ENCODE measurements at regions not wholly inside any gene's neighbourhood (a gene's known extent, or its start where the extent isn't known, plus 50 kb on each side); places are given as distances from the start of the nearest gene placed in this dataset.

GRCh38 chr3:82938821-82939328 lies 1177.4 kb upstream of the GBE1 start:
- no peak for DNase-seq

GRCh38 chr3:82927309-82928253 lies 1166.1 kb upstream of the GBE1 start:
- no peak for DNase-seq

DNA sequence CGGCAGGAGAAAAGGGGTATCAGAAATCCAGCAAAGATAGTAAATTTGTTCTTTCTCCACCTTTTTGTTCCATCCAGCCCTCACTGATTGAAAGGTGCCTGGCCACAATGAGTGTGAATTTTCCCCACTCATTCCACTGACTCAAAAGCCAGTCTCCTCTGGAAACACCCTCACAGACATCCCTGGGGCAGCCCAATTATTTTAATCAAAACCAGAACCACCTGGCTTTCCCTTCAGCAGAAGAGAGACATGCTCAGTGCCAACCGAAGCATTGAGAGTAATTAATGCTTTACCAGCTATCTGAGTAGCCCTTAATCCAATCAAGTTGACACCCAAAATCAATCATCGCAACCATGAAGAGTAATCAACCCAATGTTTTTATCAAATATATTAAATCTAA lies 1129.6 kb upstream of the GBE1 start:
- no peak for DNase-seq

DNA sequence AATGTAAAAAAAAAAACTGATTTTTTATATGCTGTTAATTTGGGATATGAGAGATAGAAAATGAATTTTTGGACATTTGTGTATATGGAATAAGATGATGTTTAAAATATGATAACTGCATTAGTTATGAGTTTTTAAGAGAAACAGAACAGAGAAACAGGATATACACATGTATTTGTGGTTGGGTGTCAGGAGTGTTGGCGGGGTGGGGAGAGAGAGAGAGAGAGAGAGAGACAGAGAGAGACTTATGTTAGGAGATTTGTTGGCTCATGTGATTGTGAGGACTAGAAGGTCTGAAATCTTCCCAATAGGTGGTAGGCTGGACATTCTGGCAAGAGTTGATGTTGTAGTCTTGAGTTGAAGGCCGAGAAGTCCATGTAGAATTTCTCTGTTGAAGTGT lies 1121.6 kb upstream of the GBE1 start:
- DNase-seq, result no peak

GRCh38 chr3:82875401-82875800 lies 1114.0 kb upstream of the GBE1 start:
- DNase-seq, result no peak

DNA sequence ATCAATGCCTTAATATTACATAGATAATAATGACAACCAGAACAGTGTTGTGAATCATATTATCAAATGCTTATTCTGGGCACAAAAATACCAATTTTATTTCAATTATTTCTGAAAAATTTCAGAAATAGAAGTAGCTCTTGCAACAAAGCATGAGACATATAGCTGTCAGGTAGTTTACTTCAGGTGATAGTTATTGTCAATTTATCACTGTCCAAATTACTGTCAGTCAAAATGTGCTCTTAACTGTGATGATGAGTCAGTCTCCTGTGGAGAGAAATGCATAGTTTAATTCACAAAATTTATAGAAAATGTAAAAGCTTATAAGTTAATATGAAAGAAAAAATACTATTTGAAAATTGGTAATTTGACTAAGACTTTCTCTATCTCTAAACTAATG lies 1078.4 kb upstream of the GBE1 start:
- DNase-seq, result no peak

- no peak for DNase-seq
Observed at GRCh38 chr3:82834098-82834497, 1072.7 kb upstream of the GBE1 start.

GRCh38 chr3:82824491-82824890 lies 1063.0 kb upstream of the GBE1 start:
- DNase-seq, result no peak

GRCh38 chr3:82816086-82816485 lies 1054.6 kb upstream of the GBE1 start:
- DNase-seq, result no peak

DNA sequence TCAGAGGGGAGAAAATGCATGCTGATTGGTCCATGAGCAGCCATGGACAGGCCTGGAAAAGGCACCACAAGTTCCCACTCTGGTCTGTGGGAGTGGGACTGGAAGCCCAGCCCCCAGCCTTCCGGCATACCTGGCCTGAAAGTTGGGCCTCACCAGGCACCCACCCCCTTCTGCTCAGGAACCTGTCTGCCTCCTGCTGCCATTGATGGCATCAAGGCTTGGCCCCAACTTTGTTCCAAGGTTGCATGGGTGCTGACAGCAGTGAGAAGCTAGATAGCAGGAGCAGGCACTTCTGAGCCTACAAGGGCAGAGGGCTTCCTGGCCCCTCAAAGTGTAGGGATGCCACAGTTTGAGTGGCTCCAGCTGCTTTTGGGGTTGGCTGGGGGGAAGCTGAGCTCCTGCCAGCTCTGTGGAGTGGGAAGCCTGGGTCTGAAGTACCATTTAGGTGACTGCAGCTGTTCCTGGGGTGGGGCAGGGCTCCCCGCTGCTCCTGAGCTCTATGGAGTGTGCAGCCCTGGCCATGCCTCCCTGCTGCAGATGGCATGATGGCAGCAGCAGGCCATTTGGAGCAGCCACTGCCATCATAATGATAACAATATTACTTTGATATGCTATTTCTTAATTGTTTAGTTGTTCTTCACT lies 1054.1 kb upstream of the GBE1 start:
- no peak for DNase-seq

- no peak for DNase-seq
Observed at GRCh38 chr3:82814660-82815059, 1053.2 kb upstream of the GBE1 start.

GRCh38 chr3:82807781-82808180 lies 1046.3 kb upstream of the GBE1 start:
- no peak for DNase-seq

GRCh38 chr3:82802501-82802900 lies 1041.1 kb upstream of the GBE1 start:
- no peak for DNase-seq

- no peak for DNase-seq
Observed at GRCh38 chr3:82800248-82800647, 1038.8 kb upstream of the GBE1 start.

GRCh38 chr3:82796765-82797164 lies 1035.3 kb upstream of the GBE1 start:
- no peak for DNase-seq

DNA sequence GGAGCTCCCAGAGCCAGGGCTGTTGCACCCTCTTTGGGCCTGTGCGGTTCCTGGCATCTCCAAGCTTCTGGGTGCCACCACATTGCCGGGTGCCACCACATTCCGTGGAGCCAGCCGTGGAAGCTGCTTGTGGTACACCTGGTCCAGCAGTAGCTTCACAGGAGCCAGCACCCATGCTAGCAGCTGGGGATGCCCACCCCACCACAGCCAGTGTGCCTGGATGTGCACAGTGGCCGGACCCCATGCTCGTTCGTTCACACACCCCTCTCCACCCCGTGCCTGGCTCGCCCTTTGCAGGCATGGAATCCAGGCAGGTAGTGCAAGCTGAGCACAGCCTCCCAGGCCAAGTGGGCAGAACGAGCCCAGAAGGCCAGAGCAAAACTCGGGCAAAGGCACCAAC lies 1029.8 kb upstream of the GBE1 start:
- no peak for DNase-seq

DNA sequence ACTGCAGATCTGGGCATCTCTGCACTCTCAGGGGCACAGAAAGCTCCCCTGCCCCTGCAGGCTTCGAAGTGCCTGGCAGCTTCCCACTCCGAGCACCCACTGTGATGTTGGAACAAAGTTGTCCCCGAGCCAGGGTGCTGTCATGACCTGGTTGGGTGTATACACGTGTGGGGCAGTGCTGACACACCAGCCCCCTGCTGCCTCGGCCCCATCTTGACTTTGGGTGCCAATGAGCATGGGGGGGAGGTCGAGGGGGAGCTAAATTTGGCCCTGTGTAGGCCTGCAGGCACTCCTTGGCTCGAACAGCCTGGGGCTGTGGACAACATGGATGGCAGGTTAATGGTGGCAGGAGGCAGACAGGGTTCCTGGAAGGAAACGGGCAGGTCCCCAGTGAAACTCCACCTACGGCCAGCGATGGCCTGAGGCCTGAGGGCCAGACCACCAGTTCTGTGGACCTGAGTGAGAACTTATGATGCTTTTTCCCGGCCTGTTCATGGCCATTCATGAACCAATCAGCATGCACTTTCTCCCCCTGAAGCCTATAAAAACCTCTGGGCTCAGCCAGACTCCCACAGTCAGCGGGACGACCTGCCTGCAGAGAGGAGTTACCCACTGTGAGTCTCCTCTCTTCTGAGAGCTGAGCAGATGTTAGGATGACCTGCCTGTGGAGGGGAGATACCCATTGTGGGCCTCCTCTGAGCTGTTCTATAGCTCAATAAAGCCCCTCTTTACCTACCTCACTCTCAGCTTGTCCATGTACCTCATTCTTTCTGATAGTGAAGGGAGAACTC lies 1029.1 kb upstream of the GBE1 start:
- DNase-seq, result no peak

DNA sequence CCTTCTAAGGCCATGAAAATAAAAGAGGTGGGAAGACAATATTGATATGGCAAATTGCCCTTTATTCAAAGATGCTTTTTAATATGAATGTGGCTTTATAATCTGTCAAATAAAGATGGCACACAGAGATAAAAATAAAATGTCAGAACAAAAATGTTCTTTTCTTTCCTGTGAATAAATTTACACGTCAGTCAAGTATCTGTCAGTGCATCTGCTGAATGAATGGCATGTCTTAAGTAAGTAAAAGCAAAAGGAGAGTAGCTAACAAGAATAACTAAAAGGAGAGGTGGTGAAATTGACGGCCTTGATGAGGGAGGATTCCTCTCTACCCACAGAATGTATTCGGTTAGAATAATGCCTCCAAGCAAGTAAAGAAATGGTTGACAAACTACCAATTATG lies 1021.7 kb upstream of the GBE1 start:
- no peak for DNase-seq

GRCh38 chr3:82773207-82773606 lies 1011.8 kb upstream of the GBE1 start:
- DNase-seq, result no peak

GRCh38 chr3:82764521-82764920 lies 1003.1 kb upstream of the GBE1 start:
- DNase-seq, result no peak

GRCh38 chr3:82761858-82762257 lies 1000.4 kb upstream of the GBE1 start:
- no peak for DNase-seq

- no peak for DNase-seq
Observed at GRCh38 chr3:82745544-82745943, 984.1 kb upstream of the GBE1 start.

DNA sequence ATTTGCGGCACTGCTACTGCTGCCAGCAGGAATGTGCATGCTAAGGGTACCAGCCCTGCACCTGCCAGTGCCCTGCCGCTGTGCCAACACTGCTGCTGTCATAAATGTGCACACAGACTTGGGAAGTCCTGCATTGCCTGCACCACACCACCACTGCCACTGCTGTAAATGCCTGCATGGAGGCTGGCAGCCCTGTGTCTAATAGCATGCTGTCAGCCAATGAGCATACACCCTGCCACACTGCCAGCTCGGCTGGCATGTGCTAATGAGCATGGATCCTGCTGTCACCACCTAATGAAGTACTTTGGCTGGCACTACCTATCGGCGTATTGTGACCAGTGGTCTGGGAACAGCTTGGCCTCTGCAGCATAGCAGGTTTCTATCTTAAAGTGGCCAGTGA lies 981.8 kb upstream of the GBE1 start:
- DNase-seq, result no peak
